HG03442 (cell line): ENCODE measurements at regions not wholly inside any gene's neighbourhood (a gene's known extent, or its start where the extent isn't known, plus 50 kb on each side); places are given as distances from the start of the nearest gene placed in this dataset.
A peak's percentile ranks its signal among the peaks of the same experiment; 100 is the strongest.

Experiments used
- ATAC-seq: cut with Tn5 transposase; IDR thresholded peaks from one replicate; pipeline ENCODE4 v1.9.1; 2021; ENCODE audit warnings: mild to moderate bottlenecking, moderate library complexity; ENCODE audit not compliant: unreplicated experiment

DNA sequence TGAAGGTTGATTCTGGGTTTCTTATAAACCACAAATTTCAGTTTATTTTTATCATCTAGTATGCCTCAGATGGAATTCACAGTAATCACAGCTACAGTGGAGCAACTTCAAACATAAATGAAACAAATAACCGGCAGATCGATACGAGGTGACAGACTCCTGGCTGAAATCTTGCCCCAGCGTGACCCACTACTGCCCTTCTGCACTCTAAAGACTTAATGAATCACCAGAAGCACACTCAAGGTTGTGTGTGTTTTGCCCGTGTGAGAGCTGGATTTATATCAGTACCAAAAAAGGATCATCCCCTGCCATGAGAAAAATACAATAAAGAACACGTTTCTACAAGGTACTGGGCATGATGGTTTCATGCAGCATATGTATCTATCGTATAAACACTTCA, 161.7 kb downstream of the KLF12 start:
- no peak for ATAC-seq

DNA sequence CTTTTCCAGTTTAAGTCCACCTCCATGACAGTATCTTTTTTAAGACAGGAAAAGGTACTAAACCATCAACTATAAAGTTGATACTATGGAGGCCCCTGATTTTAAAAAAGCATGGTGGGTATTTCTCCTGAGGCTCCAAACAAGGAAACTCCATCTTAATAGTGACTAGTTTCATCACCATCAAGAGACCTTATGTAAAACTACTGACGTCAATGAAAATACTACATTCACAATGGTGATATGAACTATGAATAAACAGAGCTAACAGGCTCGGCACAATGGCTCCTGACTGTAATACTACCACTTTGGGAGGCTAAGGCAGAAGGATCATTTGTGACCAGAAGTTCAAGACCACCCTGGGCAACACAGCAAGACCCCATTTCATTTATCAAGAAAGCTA, 162.7 kb downstream of the KLF12 start:
- no peak for ATAC-seq

DNA sequence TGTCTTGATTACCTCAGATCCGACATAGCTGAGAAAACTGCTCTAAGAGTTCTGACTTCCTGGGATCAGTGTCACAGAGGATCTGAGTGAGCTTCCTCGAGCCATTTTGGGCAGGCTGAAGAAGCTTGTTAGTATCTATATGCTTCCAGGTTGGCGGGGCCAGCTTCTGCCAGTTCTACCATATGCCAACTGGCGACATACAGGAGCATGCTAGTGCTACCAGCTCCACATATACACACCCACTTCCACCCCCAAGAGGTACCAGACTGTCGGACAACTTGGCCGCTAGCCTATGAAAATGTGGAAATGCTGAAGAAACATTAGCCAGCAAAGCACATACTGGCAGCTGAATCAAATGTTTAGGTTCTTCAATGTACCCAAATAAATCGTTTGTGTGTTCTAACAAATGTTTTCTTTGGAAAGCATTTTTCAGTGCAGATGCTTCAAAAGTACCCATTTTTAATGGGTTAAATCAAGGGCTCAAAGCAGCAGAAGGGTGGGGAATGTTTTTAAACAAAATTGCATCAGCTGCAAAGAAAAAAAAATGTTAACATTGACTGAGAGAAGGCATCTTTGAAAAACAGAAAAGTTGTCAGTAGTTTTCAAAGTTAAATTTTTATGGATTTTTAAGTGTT, 163.7 kb downstream of the KLF12 start:
- no peak for ATAC-seq

DNA sequence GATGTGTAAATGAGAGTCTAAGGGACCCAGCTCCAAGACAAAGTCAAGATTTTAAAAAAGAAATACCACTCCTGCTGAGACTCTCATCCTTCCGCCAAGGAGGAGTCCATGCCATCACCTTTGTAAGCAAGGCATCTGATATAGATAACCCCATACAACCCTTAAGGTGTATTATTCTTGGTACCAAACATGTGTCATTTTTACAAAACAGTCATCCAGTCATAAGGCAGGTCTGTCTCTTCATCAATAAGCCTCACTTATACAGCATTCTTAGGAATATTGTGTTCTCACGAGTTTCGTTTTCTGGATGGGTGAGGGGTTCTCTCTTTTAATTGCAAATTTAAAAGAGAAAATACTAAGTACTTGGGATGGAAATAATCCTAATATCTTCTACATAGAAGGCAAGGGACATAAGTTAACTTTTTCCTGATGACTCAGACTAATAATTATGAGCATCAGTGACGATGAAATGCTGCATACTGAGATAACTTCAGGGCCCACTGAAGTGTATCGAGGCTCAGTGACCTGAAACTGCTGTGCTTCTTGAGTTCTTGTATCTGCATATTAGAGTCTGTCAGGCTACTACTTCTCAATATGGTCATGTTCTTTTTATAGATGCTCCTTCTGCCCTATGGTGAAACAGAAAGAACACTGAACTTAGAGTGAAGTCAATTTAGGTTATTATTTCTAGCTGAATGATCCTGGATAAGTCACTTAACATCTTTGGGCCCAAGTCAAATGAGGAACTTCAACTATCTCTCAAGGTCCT, 166.6 kb downstream of the KLF12 start:
- peak; percentile 99 for ATAC-seq

DNA sequence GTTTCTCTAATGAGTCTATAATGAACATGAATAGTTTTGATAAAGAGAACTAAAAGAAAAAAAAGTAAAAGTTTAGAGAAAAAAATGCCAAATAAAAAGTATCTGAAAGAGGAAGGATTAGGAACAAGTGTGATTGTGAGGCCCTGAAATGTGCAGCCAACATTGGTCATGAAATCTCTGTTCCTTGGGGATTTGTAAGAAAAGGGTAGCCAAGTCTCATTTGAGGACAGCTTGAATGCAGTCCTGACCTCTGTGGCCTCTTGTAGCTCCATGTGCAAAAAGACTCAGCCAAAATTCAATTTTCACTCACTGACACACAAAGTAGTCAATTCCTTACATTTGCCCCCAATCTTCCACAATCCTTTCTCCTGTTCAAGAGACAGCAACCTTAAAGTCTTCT, 167.9 kb downstream of the KLF12 start:
- no peak for ATAC-seq

DNA sequence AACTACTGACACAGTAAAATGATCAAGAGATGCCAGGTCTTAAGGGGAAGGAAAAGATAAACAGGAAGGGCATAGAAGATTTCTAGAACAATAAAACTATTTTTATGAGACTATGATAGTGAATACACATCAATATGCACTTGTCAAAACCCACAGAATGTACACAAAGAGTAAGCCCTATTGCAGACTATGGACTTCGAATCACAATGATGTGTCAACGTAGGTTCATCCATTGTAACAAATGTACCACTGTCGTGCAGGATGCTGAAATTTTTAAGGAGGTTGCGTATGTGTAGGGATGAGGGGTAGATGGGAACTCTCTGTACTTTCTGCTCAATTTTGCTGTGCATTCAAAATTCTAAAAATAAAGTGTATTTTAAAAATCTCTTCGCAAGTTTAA, 171.9 kb downstream of the KLF12 start:
- no peak for ATAC-seq

DNA sequence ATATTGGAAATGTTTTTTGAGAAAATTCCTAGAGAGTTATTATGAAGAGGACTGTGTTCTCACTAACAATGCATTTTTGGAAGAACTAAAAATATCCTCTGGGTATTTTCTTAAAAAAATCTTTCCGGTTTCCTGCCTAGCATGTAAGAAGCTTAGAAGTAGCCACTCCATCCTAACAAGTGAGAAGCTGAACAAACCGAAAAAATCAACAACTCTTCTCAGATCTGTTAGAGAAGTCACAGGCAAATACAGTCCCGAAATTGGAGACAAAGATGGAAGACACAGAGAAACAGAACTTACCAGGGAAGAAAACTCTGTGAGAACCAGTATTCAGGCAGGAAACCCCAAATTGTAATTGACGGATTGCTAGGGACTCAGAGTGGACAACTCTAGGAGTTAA, 173.0 kb downstream of the KLF12 start:
- ATAC-seq, result no peak

DNA sequence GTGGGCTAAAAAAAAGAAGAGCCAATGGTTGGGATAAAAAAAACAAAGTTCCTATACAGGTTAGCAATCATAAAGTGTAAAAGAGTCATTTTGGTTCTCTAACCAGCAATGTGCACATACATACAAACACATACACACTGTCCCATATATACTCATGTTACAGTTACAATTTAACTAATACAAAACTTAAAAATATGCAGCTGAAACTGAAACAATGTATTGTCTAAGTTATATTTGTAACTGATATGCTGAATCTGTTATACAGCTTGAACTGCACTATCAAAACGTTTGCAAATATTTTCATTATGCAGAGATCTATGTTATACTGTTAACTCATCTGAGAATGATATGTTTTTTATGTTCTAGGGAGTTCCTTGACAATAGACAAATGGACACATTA, 173.7 kb downstream of the KLF12 start:
- peak; percentile 38 for ATAC-seq

DNA sequence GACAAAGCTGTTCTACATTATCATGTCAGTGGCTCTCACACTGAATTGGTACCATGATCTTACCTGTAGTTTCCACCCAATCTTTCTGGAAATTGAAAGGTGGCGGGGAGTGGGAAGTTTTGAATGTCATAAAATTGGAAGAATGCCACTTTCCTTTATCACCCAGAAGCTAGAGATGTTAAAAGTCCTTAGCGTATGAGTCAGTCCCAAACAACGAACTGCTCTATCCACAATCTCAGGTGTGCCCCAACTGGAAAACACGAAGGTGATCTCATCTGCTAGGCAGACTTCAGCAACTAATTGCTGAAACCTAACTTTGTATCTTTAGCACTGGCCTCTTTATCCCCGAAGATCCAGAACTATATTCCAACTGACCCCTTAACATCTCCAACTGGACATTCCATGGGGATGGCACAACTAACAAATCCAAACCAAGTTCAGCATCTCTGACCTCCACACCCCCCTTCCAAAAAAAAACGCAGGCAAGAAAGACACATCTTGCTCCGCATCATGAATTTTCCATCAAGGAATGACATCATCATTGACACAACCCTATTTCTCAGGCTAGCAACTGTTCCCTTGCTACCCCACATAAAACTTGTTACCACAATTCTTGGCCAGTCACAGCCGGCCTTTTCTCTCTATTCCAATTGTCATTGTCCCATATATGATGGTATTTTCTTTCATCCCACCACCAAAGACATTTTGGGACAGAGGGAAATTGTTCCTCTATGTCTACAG, 175.4 kb downstream of the KLF12 start:
- no peak for ATAC-seq

DNA sequence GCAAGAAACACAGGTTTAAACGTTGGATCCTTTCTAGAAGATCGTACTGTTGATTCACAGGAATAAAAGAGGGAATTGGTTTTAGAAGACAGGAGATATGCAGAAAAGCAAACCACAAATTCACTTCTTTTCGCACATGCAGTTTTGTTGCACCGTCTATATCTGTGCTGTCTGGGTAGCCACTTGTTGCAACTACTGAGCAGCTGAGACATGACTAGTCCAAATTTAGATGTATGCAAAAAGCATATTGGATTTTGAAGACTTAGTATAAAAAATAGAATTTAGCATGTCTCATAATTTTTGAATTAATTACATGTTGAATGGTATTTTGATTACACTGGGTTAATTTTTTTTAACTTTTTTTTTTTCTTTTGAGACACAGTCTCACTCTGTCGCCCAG, 176.3 kb downstream of the KLF12 start:
- no peak for ATAC-seq

DNA sequence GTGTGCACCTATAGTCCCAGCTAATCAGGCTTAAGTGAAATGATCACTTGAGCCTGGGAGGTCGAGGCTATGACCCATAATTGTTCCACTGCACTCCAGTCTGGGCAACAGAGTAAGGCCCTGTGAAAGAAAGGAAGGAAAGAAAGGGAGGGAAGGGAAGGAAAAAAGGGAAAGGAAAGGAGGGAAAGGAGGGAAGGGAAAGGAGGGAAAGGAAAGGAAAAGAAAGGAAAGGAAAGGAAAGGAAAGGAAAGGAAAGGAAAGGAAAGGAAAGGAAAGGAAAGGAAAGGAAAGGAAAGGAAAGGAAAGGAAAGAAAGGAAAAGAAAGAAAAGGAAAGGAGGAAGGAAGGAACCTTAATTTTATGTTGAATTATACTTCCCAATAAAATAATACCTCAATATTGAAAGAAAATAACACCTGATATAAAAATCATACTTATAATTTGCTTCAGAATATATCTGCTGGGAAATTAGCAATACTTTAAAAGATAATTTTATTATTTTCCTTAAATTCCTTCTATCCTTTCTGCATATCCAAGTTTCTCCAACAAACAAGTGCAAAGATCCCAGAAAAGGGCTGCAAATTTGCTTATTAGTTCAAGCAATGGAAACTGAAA, 177.3 kb downstream of the KLF12 start:
- ATAC-seq, result no peak

DNA sequence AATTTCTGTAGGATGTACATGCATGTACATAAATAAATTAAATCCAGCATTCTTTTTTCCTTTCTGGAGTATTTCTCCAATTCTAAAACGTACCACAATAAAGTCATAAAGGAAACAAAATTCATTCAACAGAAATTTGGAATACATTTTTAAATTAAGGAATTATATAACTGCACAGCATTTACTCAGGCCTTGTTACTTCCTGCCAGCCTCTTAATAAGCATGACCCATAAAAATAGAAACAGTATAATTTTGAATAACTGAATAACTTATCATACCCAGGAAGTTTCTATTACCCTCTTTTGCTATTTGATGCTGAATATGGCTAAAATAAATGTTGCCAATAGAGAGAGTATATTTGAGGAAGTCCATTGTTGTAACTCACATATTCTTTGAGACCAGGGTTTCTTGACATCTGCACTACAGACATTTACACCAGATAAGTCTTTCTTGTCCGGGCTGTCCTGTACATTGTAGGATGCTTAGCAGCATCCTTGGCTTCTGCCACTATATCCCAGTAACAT, 178.2 kb downstream of the KLF12 start:
- no peak for ATAC-seq

DNA sequence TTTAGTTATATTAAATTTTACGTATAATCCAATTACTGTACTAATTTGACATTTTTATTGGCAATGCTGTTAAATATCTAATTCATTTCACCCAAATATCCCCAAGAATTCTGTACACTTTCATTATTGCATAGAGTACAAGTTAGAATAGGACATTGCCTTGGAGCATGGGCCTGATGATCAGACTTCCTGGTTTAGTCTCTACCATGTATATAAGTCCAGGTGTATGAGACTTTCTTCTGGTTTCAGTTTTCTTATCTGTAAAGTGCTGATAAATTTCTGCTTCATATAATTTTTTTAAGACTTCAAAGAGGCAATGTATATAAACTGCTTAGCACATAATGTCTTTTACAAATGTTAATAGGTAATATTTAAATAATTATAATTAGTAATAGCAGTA, 179.4 kb downstream of the KLF12 start:
- no peak for ATAC-seq

DNA sequence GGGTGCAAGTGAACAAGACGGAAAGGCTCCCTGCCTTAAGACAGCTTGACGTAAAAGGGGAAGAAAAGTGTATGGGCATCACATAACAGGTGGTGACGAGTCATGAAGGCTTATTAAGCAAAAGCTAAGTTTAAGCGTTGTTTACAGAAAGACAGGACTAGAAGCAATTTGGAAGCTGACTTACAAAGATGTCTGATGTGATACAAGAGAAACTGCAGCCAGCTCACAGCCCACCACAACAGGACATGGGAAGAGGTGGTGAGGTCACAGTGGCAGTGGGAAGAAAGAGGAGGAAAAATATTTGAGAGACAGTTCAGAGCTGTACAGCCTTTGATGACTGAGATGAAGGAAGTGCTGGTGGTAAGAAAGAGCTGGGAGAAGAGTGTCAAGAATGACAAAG, 181.6 kb downstream of the KLF12 start:
- ATAC-seq, result no peak

DNA sequence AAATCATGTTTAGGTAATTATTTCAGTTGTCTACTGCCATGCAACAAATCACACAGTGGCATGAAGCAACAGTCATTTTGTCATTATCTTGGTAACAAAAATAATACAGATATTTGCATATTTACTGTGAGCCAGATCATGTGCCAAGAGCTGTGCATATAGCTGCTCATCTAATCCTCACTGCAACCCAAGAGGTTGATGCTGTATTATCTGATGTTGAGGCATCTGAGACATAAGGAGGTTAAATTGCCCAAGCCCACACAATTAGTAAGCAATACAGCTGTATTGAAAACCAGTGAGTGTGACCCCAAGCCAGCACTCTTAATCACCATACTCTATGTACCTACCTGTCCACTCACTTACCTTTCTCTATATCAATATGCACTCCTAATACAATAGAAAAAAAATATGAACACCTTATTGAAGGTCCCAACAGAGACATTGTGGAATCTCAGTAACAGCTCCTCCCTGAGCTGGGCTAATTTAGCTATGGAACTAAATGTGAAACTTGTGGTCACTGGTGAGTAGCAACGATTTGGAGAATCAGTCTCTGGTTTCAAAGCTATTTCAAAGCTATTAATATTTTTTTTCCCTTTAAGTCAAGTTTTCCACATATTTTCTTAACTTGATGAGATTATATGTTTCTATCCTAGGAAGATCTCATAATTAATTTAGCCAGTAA, 185.2 kb downstream of the KLF12 start:
- ATAC-seq, result peak; percentile 52

DNA sequence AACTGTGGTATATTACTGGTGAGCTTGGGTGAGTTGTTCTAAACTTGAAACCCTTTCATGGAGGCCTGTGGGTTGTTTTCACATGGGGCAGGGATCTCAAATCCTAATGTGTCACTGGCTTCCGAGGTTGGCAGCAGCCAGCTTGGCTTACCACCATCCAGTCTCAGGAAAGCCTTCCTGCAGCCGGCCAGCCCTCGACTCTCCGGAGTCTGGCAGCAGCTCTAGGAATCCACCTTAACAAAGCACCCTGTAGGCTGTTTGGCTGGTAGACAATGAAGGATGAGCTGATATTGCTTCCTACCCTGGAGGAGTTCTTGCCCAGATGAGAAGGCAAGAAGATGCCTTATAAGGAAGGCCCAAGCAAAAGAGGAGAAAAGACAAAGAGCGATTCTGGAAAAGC, 188.3 kb downstream of the KLF12 start:
- ATAC-seq, result no peak

DNA sequence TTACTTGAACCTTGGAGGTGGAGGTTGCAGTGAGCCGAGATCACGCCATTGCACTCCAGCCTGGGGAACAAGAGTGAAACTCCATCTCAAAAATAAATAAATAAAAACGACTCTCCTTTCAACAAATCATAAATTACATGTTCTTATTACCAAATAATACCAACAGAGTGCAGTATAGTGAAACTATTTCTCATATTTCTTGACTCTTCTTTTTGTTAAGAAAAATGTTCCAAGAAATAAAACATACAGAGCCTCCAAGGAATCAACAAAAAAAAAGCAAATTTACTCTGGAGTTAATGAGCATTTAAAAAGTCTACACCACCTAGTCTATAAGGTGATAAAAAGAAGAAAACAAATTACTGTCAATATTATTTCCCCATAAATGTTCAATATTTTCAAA, 188.8 kb downstream of the KLF12 start:
- no peak for ATAC-seq

DNA sequence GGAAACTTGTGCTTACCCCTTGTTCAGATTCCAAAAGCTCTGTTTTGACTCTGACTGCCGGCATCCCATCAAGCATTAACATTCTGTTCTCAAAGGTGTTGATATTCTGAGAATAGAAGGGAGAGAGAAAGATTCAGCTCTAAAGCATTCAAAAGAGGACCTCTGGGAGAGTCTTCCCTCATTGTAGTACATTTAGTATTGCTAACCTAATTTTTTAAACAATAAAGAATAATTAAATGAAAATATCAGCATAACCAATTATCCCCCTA, 190.3 kb downstream of the KLF12 start:
- no peak for ATAC-seq

DNA sequence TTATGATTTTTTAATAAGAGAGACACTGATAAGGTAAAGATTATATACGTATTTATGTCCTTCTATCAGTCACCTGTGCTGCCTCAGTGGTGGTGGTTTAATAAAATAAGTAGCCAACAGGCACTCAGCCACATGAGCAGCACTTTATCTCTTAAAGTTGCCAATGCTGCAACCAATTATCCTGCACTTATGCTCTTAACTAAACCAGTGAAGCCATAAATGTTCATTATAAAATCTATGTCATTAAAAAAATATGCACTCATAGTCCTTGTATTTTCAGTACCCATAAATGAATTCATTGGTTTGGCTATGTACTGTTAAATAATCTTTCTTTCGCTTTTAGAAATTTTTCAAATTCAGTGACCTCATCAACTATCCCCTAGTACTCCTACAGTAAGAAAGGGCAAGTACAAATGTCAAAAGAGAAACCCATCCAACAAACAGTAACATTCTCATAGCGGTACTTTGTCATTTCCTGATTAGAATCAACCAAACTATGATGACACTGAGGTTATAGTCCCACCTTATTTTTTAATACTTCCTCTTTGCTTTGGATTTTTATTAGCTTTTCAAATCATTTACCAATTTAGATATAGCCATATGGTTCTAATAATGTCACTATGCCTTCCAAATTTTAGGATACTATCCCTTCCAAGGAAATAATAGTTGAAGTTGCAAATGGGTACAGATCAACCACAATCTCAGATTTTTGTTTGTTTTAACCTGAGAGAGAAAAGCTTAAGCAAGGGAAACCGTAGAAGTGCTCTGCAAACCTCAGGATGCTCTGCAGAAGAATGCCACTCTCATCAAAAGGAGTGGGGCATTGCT, 190.9 kb downstream of the KLF12 start:
- peak; percentile 94 for ATAC-seq

DNA sequence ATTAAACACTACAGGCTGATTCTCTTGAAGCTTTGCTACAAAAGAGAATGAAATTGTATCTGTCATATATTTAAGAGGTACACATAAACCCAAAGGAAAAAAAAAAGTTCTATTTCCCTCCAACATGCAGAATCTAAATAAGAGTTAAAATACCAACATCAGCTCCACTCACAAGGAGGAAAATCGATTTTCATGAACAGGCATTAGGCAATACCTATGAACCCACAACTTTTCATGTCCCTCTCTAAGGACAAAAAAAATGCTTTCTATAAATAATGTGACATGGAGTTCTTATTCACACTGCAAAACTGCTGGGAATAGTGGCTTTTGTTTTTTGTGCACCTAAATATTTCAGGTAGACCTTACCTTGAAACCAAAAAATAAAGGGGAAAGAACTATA, 192.5 kb downstream of the KLF12 start:
- ATAC-seq, result no peak
